Neural cell (in vitro differentiated cells): ENCODE measurements at regions not wholly inside any gene's neighbourhood (a gene's known extent, or its start where the extent isn't known, plus 50 kb on each side); places are given as distances from the start of the nearest gene placed in this dataset.
"Not testable (repeated sequence)": the region's sequence is repeated elsewhere in the genome, so short reads cannot be mapped to it uniquely, and the experiment has no call there.

Experiments
- POLR2AphosphoS5 ChIP-seq: IDR thresholded peaks from 2 replicates; pipeline ENCODE4 v1.6.1; 2012
- RAD21 ChIP-seq: fragments of 450-650 bp; conservative IDR thresholded peaks from 2 replicates; pipeline ENCODE4 v1.6.1; 2014; ENCODE audit warnings: antibody characterized with exemption, mild to moderate bottlenecking, moderate library complexity
- TAF1 ChIP-seq: IDR thresholded peaks from 2 replicates; pipeline ENCODE4 v1.6.1; 2012; ENCODE audit warnings: low read depth
- TF ChIP-seq, protein P1 (sequence below): fragments of 450-650 bp; IDR thresholded peaks from 2 replicates; pipeline ENCODE4 v1.5.1; 2014; ENCODE audit warnings: antibody characterized with exemption, mild to moderate bottlenecking, moderate library complexity; ENCODE audit not compliant: poor library complexity, severe bottlenecking

DNA sequence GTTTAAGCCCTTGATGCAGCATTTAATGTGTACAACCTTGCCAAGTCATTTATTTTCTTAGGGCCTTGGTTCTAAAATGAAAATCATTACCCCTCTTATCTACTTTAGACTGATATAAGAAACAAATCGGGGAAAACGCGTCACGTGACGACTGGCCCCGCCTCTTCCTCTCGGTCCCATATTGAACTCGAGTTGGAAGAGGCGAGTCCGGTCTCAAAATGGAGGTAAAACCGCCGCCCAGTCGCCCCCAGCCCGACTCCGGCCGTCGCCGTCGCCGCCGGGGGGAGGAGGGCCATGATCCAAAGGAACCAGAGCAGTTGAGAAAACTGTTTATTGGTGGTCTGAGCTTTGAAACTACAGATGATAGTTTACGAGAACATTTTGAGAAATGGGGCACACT, 449.8 kb upstream of the FRG2C start:
- not testable (repeated sequence) for TF ChIP-seq POLR2AphosphoS5, TAF1, RAD21
- TF ChIP-seq, protein P1, sequence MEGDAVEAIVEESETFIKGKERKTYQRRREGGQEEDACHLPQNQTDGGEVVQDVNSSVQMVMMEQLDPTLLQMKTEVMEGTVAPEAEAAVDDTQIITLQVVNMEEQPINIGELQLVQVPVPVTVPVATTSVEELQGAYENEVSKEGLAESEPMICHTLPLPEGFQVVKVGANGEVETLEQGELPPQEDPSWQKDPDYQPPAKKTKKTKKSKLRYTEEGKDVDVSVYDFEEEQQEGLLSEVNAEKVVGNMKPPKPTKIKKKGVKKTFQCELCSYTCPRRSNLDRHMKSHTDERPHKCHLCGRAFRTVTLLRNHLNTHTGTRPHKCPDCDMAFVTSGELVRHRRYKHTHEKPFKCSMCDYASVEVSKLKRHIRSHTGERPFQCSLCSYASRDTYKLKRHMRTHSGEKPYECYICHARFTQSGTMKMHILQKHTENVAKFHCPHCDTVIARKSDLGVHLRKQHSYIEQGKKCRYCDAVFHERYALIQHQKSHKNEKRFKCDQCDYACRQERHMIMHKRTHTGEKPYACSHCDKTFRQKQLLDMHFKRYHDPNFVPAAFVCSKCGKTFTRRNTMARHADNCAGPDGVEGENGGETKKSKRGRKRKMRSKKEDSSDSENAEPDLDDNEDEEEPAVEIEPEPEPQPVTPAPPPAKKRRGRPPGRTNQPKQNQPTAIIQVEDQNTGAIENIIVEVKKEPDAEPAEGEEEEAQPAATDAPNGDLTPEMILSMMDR = not testable (repeated sequence)
